HG03460 (cell line): ENCODE measurements at regions not wholly inside any gene's neighbourhood (a gene's known extent, or its start where the extent isn't known, plus 50 kb on each side); places are given as distances from the start of the nearest gene placed in this dataset.

Source experiments
- ATAC-seq: cut with Tn5 transposase; IDR thresholded peaks from one replicate; pipeline ENCODE4 v1.9.1; 2021; ENCODE audit not compliant: unreplicated experiment

GRCh38 chr11:109857637-109858036 is 235.6 kb upstream of the ZC3H12C start:
- no peak for ATAC-seq

- no peak for ATAC-seq
Observed at GRCh38 chr11:109858152-109858551, 235.0 kb upstream of the ZC3H12C start.

- ATAC-seq: no peak
Observed at GRCh38 chr11:109859045-109859724, 234.0 kb upstream of the ZC3H12C start.

- ATAC-seq: no peak
Observed at GRCh38 chr11:109862835-109863234, 230.4 kb upstream of the ZC3H12C start.

- ATAC-seq: peak; percentile 97
Observed at GRCh38 chr11:109864151-109864661, 229.0 kb upstream of the ZC3H12C start.

GRCh38 chr11:109864834-109865547 is 228.2 kb upstream of the ZC3H12C start:
- peak; percentile 23 for ATAC-seq

GRCh38 chr11:109865548-109866186 is 227.5 kb upstream of the ZC3H12C start:
- no peak for ATAC-seq

- ATAC-seq: no peak
Observed at GRCh38 chr11:109867784-109868183, 225.4 kb upstream of the ZC3H12C start.

GRCh38 chr11:109869536-109869935 is 223.7 kb upstream of the ZC3H12C start:
- ATAC-seq: no peak

GRCh38 chr11:109870297-109870696 is 222.9 kb upstream of the ZC3H12C start:
- ATAC-seq: no peak

GRCh38 chr11:109877043-109877442 is 216.1 kb upstream of the ZC3H12C start:
- ATAC-seq: no peak

GRCh38 chr11:109884501-109884900 is 208.7 kb upstream of the ZC3H12C start:
- no peak for ATAC-seq

GRCh38 chr11:109885006-109885405 is 208.2 kb upstream of the ZC3H12C start:
- ATAC-seq: no peak

GRCh38 chr11:109892321-109892794 is 200.8 kb upstream of the ZC3H12C start:
- ATAC-seq: no peak

GRCh38 chr11:109894242-109894641 is 198.9 kb upstream of the ZC3H12C start:
- ATAC-seq: no peak

GRCh38 chr11:109898592-109898991 is 194.6 kb upstream of the ZC3H12C start:
- no peak for ATAC-seq

GRCh38 chr11:109902764-109903433 is 190.3 kb upstream of the ZC3H12C start:
- no peak for ATAC-seq

GRCh38 chr11:109911488-109911887 is 181.7 kb upstream of the ZC3H12C start:
- ATAC-seq: no peak

GRCh38 chr11:109914038-109914437 is 179.2 kb upstream of the ZC3H12C start:
- no peak for ATAC-seq

GRCh38 chr11:109914809-109915653 is 178.2 kb upstream of the ZC3H12C start:
- ATAC-seq: no peak
